IMR-90 (cell line): ENCODE measurements at regions not wholly inside any gene's neighbourhood (a gene's known extent, or its start where the extent isn't known, plus 50 kb on each side); places are given as distances from the start of the nearest gene placed in this dataset.

Source experiments
- ATAC-seq: fragments of 200-7000 bp; cut with Tn5 transposase; 2 replicates; pipeline ENCODE4 v1.9.1; 2020; ENCODE audit warnings: low read depth, mild to moderate bottlenecking, moderate library complexity
- BruUV-seq: library from RNA; stranded (reverse); fragments of 400-500 nt; replicated peaks from 2 replicates; lab custom pipeline; 2021; lab: Mats Ljungman, UMichigan
- CTCF ChIA-PET: fragments of 300-600 bp; formaldehyde crosslinking; extraction: SDS; loops from one replicate; lab custom pipeline; 2021; ENCODE audit warnings: antibody characterized with exemption; lab: Yijun Ruan, JAX
- POLR2A ChIA-PET: fragments of 300-600 bp; sonication (Branson Sonifier 250); formaldehyde crosslinking; loops from one replicate; lab custom pipeline; 2022; ENCODE audit warnings: antibody characterized with exemption; ENCODE audit not compliant: unreplicated experiment; lab: Charles Lee
- DNase-seq: peaks from one replicate; pipeline ENCODE4 v3.0.0; 2013
- H2AFZ ChIP-seq: replicated peaks from 2 replicates; pipeline ENCODE3; 2013; ENCODE audit warnings: low read length, mild to moderate bottlenecking; ENCODE audit not compliant: poor library complexity
- H2AK5ac ChIP-seq: 2 replicates; pipeline ENCODE4 v1.6.1; 2013; ENCODE audit warnings: low read depth, low read length, inconsistent platforms
- H2AK9ac ChIP-seq: replicated peaks from 2 replicates; pipeline ENCODE3; 2013; ENCODE audit warnings: mild to moderate bottlenecking, low read depth, low read length, moderate library complexity; ENCODE audit not compliant: poor library complexity
- H2BK120ac ChIP-seq: 2 replicates; pipeline ENCODE4 v1.6.1; 2013; ENCODE audit warnings: low read depth, low read length, inconsistent platforms
- H2BK15ac ChIP-seq: 3 replicates; pipeline ENCODE4 v1.6.1; 2013; ENCODE audit warnings: low read depth, low read length, inconsistent platforms
- H2BK20ac ChIP-seq: 2 replicates; pipeline ENCODE4 v1.6.1; 2013; ENCODE audit warnings: low read depth, mild to moderate bottlenecking, inconsistent platforms, low read length, moderate library complexity
- H2BK5ac ChIP-seq: 2 replicates; pipeline ENCODE4 v1.6.1; 2013; ENCODE audit warnings: mild to moderate bottlenecking, low read depth, low read length, inconsistent platforms; ENCODE audit not compliant: poor library complexity, severe bottlenecking
- H3K14ac ChIP-seq: replicated peaks from 2 replicates; pipeline ENCODE4 v1.6.1; 2013; ENCODE audit warnings: low read depth, low read length, inconsistent platforms
- H3K18ac ChIP-seq: 2 replicates; pipeline ENCODE4 v1.6.1; 2013; ENCODE audit warnings: low read depth, low read length, control low read depth
- H3K23ac ChIP-seq: 2 replicates; pipeline ENCODE4 v1.6.1; 2013; ENCODE audit warnings: low read depth, low read length, inconsistent platforms
- H3K27ac ChIP-seq: 2 replicates; pipeline ENCODE4 v1.5.1; 2013; ENCODE audit warnings: mild to moderate bottlenecking, control low read depth, low read length; ENCODE audit not compliant: insufficient read depth
- H3K27me3 ChIP-seq: 2 replicates; pipeline ENCODE4 v1.6.1; 2013; ENCODE audit warnings: low read length; ENCODE audit not compliant: control insufficient read depth, insufficient read depth
- H3K36me3 ChIP-seq: 2 replicates; pipeline ENCODE4 v1.6.1; 2013; ENCODE audit warnings: low read length, mixed read lengths; ENCODE audit not compliant: control insufficient read depth, insufficient read depth
- H3K4ac ChIP-seq: 2 replicates; pipeline ENCODE4 v1.6.1; 2013; ENCODE audit warnings: low read depth, low read length, inconsistent platforms
- H3K4me1 ChIP-seq: 2 replicates; pipeline ENCODE4 v1.6.1; 2013; ENCODE audit warnings: low read length, mixed read lengths; ENCODE audit not compliant: control insufficient read depth, insufficient read depth
- H3K4me2 ChIP-seq: 2 replicates; pipeline ENCODE4 v1.6.1; 2013; ENCODE audit warnings: low read depth, mild to moderate bottlenecking, control low read depth, low read length, moderate library complexity
- H3K4me3 ChIP-seq: 2 replicates; pipeline ENCODE4 v1.5.1; 2013; ENCODE audit warnings: low read depth, mild to moderate bottlenecking, control low read depth, low read length, moderate library complexity; ENCODE audit not compliant: insufficient read depth
- H3K56ac ChIP-seq: 2 replicates; pipeline ENCODE4 v1.6.1; 2013; ENCODE audit warnings: low read length, inconsistent platforms; ENCODE audit not compliant: insufficient read depth; ENCODE audit errors: extremely low read depth
- H3K79me1 ChIP-seq, 2 experiments: 2 replicates each; pipeline ENCODE4 v1.6.1; 2013; ENCODE audit warnings: low read length in 2 of 2, inconsistent platforms in 1 of 2, low read depth in 1 of 2
- H3K9ac ChIP-seq: 2 replicates; pipeline ENCODE4 v1.6.1; 2013; ENCODE audit warnings: low read depth, low read length, control low read depth
- H3K9me1 ChIP-seq: 2 replicates; pipeline ENCODE4 v1.6.1; 2013; ENCODE audit warnings: low read length, inconsistent platforms; ENCODE audit not compliant: insufficient read depth
- H3K9me3 ChIP-seq: 2 replicates; pipeline ENCODE4 v1.6.1; 2013; ENCODE audit warnings: low read length; ENCODE audit not compliant: control insufficient read depth, insufficient read depth
- H4K20me1 ChIP-seq: 2 replicates; pipeline ENCODE4 v1.6.1; 2013; ENCODE audit warnings: low read length, inconsistent platforms; ENCODE audit not compliant: insufficient read depth
- H4K5ac ChIP-seq: 2 replicates; pipeline ENCODE4 v1.6.1; 2013; ENCODE audit warnings: mild to moderate bottlenecking, low read depth, low read length, control low read depth
- H4K8ac ChIP-seq, 2 experiments: 2 replicates each; pipeline ENCODE4 v1.6.1; 2013; ENCODE audit warnings: low read depth in 2 of 2, low read length in 2 of 2, control low read depth in 1 of 2, inconsistent platforms in 1 of 2
- H4K91ac ChIP-seq: 2 replicates; pipeline ENCODE4 v1.6.1; 2013; ENCODE audit warnings: low read depth, low read length, inconsistent platforms; ENCODE audit not compliant: insufficient read depth
- BHLHE40 ChIP-seq: fragments of 150-350 bp; IDR thresholded peaks from 2 replicates; pipeline ENCODE4 v1.6.1; 2016; ENCODE audit warnings: mild to moderate bottlenecking, low read depth, low read length
- CEBPB ChIP-seq: IDR thresholded peaks from 2 replicates; pipeline ENCODE4 v1.6.1; 2012; ENCODE audit warnings: low read depth, low read length, improper control_type of control experiment
- CHD1 ChIP-seq: IDR thresholded peaks from 2 replicates; pipeline ENCODE4 v1.6.1; 2012; ENCODE audit warnings: low read depth, low read length, improper control_type of control experiment
- ELK1 ChIP-seq: fragments of 150-350 bp; IDR thresholded peaks from 2 replicates; pipeline ENCODE4 v1.6.1; 2016; ENCODE audit warnings: low read depth, mild to moderate bottlenecking, low read length, moderate library complexity, borderline replicate concordance
- FOS ChIP-seq: fragments of 150-350 bp; IDR thresholded peaks from 2 replicates; pipeline ENCODE4 v1.6.1; 2016; ENCODE audit warnings: low read depth, low read length
- MAZ ChIP-seq: IDR thresholded peaks from 2 replicates; pipeline ENCODE4 v1.6.1; 2012; ENCODE audit warnings: low read depth, mild to moderate bottlenecking, low read length, improper control_type of control experiment, moderate library complexity, borderline replicate concordance
- MXI1 ChIP-seq: IDR thresholded peaks from 2 replicates; pipeline ENCODE4 v1.6.1; 2012; ENCODE audit warnings: low read depth, mild to moderate bottlenecking, low read length, moderate library complexity, borderline replicate concordance
- NFE2L2 ChIP-seq: fragments of 150-350 bp; IDR thresholded peaks from 2 replicates; pipeline ENCODE4 v1.6.1; 2016; ENCODE audit warnings: low read depth, mild to moderate bottlenecking, low read length
- SMC3 ChIP-seq: fragments of 150-350 bp; IDR thresholded peaks from 2 replicates; pipeline ENCODE4 v1.6.1; 2016; ENCODE audit warnings: low read depth, mild to moderate bottlenecking, antibody characterized with exemption, low read length, moderate library complexity
- WGBS, 2 experiments: methylation state at CpG; one replicate each; pipeline versions ENCODE4 v1.1.5 to v1.1.7; 2013; ENCODE audit warnings: missing lambda C conversion rate in 2 of 2; ENCODE audit not compliant: insufficient read length in 1 of 2; ENCODE audit errors: extremely low coverage in 2 of 2; 5-methylcytosine and 5-hydroxymethylcytosine counted together
- dilution Hi-C: fragments of 300-500 bp; cut with HindIII; formaldehyde crosslinking; loops from one replicate; pipeline ENCODE4 v1.14.3; 2018; ENCODE audit warnings: low sequenced_read_pairs; ENCODE audit not compliant: unreplicated experiment
- in situ Hi-C: fragments of 300-500 bp; cut with MboI; formaldehyde crosslinking; loops from 3 replicates; pipeline ENCODE4 v1.14.3; 2019; ENCODE audit warnings: low sequenced_read_pairs, inconsistent platforms, mixed read lengths
- intact Hi-C: fragments of 100-400 bp; cut with micrococcal nuclease; formaldehyde crosslinking; loops from 2 replicates; pipeline ENCODE4 v1.10.0; 2022

GRCh38 chr6:114556846-114557488, 214.1 kb upstream of the HS3ST5 start:
- Histone ChIP-seq H2BK120ac (no peak overlapping the region), H4K20me1 (no peaks in the 10 kb centered on the region), H3K27ac (no peak overlapping the region), H2BK5ac (no peak overlapping the region), H2BK20ac (no peak overlapping the region), H4K8ac (no peak overlapping the region), H3K79me1 (no peaks in the 10 kb centered on the region), H3K23ac (no peak overlapping the region), H3K4me3 (no peak overlapping the region), H3K4me2 (no peak overlapping the region), H3K4ac (no peak overlapping the region), H3K18ac (no peak overlapping the region), H3K36me3 (no peaks in the 10 kb centered on the region), H3K9me3 (no peaks in the 10 kb centered on the region; the same call in 1 of the 2 replicates), H3K9me1 (no peaks in the 10 kb centered on the region), H2AFZ (no peak overlapping the region), H3K4me1 (no peaks in the 10 kb centered on the region), H2BK15ac (no peak overlapping the region), H3K14ac (no peak overlapping the region), H3K27me3 (no peaks in the 10 kb centered on the region), H3K56ac (no peak overlapping the region), H2AK5ac (no peak overlapping the region), H2AK9ac (no peak overlapping the region), H4K91ac (no peak overlapping the region), H4K5ac (no peak overlapping the region), H3K9ac (no peak overlapping the region)
- ATAC-seq, result no peak
- intact Hi-C loops, result no loop called here
- no CpG with 5 or more reads among the region's 3 CpGs for WGBS, 2 experiments
- POLR2A ChIA-PET, result no interaction called here
- CTCF ChIA-PET, result no interaction called here
- dilution Hi-C loops, result no loop called here
- no peak for DNase-seq
- no TSS peak for BruUV-seq
- no peak for TF ChIP-seq CEBPB
- TF ChIP-seq SMC3, result no peak
- no peak for TF ChIP-seq CHD1
- TF ChIP-seq MXI1, result no peak
- TF ChIP-seq NFE2L2, result no peak
- no peak for TF ChIP-seq BHLHE40
- TF ChIP-seq FOS, result no peak
- TF ChIP-seq ELK1, result no peak
- TF ChIP-seq MAZ, result no peak
- in situ Hi-C loops, result no loop called here
